MM.1S (cell line): ENCODE measurements at regions not wholly inside any gene's neighbourhood (a gene's known extent, or its start where the extent isn't known, plus 50 kb on each side); places are given as distances from the start of the nearest gene placed in this dataset.

Experiments
- CTCF ChIP-seq: fragments of 300-600 bp; sonication (generic); IDR thresholded peaks from 2 replicates; pipeline ENCODE4 v1.5.1; 2016; ENCODE audit warnings: antibody characterized with exemption, low read length, mixed read lengths
- EZH2 ChIP-seq: fragments of 300-600 bp; sonication (generic); optimal IDR thresholded peaks from 2 replicates; pipeline ENCODE3; 2017; ENCODE audit warnings: low read depth, mild to moderate bottlenecking, antibody characterized with exemption, low read length, mixed read lengths
- EZH2phosphoT487 ChIP-seq: fragments of 300-600 bp; sonication (generic); IDR thresholded peaks from 2 replicates; pipeline ENCODE4 v1.6.1; 2018; ENCODE audit warnings: antibody characterized with exemption, low read length

- TF ChIP-seq EZH2 (no peak), CTCF (peak; percentile 56), EZH2phosphoT487 (no peak)
Observed at GRCh38 chr20:1800777-1801176, 94.4 kb upstream of the SIRPA start.
